ENCODE measurements at regions not wholly inside any gene's neighbourhood (a gene's known extent, or its start where the extent isn't known, plus 50 kb on each side); places are given as distances from the start of the nearest gene placed in this dataset.

DNA sequence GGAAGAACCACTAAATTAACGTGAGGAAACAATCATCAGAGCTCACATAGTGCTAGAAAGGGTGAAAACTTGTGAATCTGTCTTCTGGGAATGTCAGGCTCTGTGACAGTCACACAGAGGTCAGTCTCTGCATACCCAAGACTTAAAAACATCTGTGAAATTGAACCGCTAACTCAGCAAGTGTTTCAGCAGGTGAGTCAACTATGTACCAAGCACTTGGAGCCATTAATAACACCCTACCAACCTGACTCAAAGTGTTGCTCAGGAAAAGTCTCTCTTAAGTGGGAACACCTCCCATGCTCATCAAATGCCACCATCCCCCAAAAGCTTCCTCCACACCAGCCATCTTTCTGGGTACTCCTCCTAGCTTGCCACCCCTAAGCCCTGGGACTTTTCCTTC is 92.3 kb upstream of the CARMIL1 start:
- TF ChIP-seq GATA2 (IDR thresholded peaks at IDR 0.05; ENCODE audit: low read depth, low read length): no peak
- no peak for TF ChIP-seq GATA3 (IDR thresholded peaks at IDR 0.05; ENCODE audit: low read depth, low read length)
